H1 (cell line): ENCODE measurements at regions not wholly inside any gene's neighbourhood (a gene's known extent, or its start where the extent isn't known, plus 50 kb on each side); places are given as distances from the start of the nearest gene placed in this dataset.

Source experiments
- CTCF ChIA-PET: fragments of 300-600 bp; sonication (Branson Sonifier 250); formaldehyde crosslinking; loops from one replicate; lab custom pipeline; 2021; ENCODE audit not compliant: partially characterized antibody; lab: Charles Lee
- POLR2A ChIA-PET: fragments of 300-600 bp; sonication (Branson Sonifier 250); formaldehyde crosslinking; loops from one replicate; lab custom pipeline; 2021; ENCODE audit warnings: inconsistent platforms; ENCODE audit not compliant: partially characterized antibody; lab: Charles Lee
- DNase-seq, 2 experiments: peaks; one replicate each; pipeline versions ENCODE4 v3.0.0 to v3.0.0-alpha.2; 2010 to 2022; ENCODE audit warnings: low spot score in 2 of 2, low read depth in 1 of 2, mixed read lengths in 1 of 2
- FAIRE-seq: peaks from 2 replicates; lab custom pipeline; 2011; peaks lifted over from hg19 to GRCh38; lab: Jason Lieb, UNC
- H2AFZ ChIP-seq: 2 replicates; pipeline ENCODE4 v1.8.1; 2012; ENCODE audit warnings: low read length, inconsistent platforms
- H2AK5ac ChIP-seq: 2 replicates; pipeline ENCODE4 v1.6.1; 2013; ENCODE audit warnings: low read depth, low read length
- H2BK120ac ChIP-seq: replicated peaks from 2 replicates; pipeline ENCODE3; 2013; ENCODE audit warnings: low read depth, low read length, inconsistent platforms
- H2BK12ac ChIP-seq: 2 replicates; pipeline ENCODE4 v1.6.1; 2013; ENCODE audit warnings: low read depth, low read length
- H2BK15ac ChIP-seq: 2 replicates; pipeline ENCODE4 v1.6.1; 2013; ENCODE audit warnings: low read length
- H2BK20ac ChIP-seq: 2 replicates; pipeline ENCODE4 v1.6.1; 2013; ENCODE audit warnings: low read length
- H2BK5ac ChIP-seq: 2 replicates; pipeline ENCODE4 v1.6.1; 2013; ENCODE audit warnings: low read depth, low read length
- H3K14ac ChIP-seq: 2 replicates; pipeline ENCODE4 v1.6.1; 2013; ENCODE audit warnings: inconsistent platforms; ENCODE audit not compliant: insufficient read length
- H3K18ac ChIP-seq: 2 replicates; pipeline ENCODE4 v1.6.1; 2013; ENCODE audit warnings: low read length; ENCODE audit errors: extremely low read depth
- H3K23ac ChIP-seq: 2 replicates; pipeline ENCODE4 v1.6.1; 2013; ENCODE audit warnings: inconsistent platforms; ENCODE audit not compliant: insufficient read length
- H3K23me2 ChIP-seq: 2 replicates; pipeline ENCODE4 v1.6.1; 2013; ENCODE audit warnings: low read depth, low read length
- H3K27ac ChIP-seq: 2 replicates; pipeline ENCODE4 v1.6.1; 2011; ENCODE audit warnings: low read depth, low read length, inconsistent platforms
- H3K27me3 ChIP-seq, 4 experiments: replicated peaks in 1 of 4; 1 replicate in 1 of 4; 2 replicates in 3 of 4; pipeline versions ENCODE4 v1.6.1 to v1.8.1; 2011 to 2013; ENCODE audit warnings: low read length in 3 of 4, mild to moderate bottlenecking in 3 of 4, inconsistent platforms in 2 of 4, mixed read lengths in 2 of 4, moderate library complexity in 1 of 4; ENCODE audit not compliant: control insufficient read depth in 3 of 4, insufficient read depth in 3 of 4; ENCODE audit errors: extremely low read depth in 1 of 4
- H3K36me3 ChIP-seq, 4 experiments: 2 replicates each; pipeline versions ENCODE4 v1.6.1 to v1.8.1; 2011 to 2013; ENCODE audit warnings: mild to moderate bottlenecking in 4 of 4, low read length in 3 of 4, moderate library complexity in 2 of 4, control low read depth in 1 of 4, inconsistent platforms in 1 of 4; ENCODE audit not compliant: insufficient read depth in 4 of 4, control insufficient read depth in 2 of 4
- H3K4ac ChIP-seq: replicated peaks from 2 replicates; pipeline ENCODE3; 2013; ENCODE audit warnings: low read length, low read depth, mixed read lengths, inconsistent platforms; ENCODE audit not compliant: insufficient read length
- H3K4me1 ChIP-seq, 4 experiments: replicated peaks in 1 of 4; 1 replicate in 1 of 4; 2 replicates in 3 of 4; pipeline versions ENCODE4 v1.6.1 to v1.8.1; 2011 to 2013; ENCODE audit warnings: low read length in 3 of 4, inconsistent platforms in 2 of 4, mixed read lengths in 1 of 4; ENCODE audit not compliant: insufficient read depth in 4 of 4, control insufficient read depth in 3 of 4
- H3K4me2 ChIP-seq, 2 experiments: 2 replicates each; pipeline versions ENCODE4 v1.6.1 to v1.8.1; 2011 to 2013; ENCODE audit warnings: low read depth in 2 of 2, low read length in 2 of 2, control low read depth in 1 of 2, inconsistent platforms in 1 of 2, mild to moderate bottlenecking in 1 of 2; ENCODE audit not compliant: insufficient read depth in 1 of 2
- H3K4me3 ChIP-seq, 4 experiments: fragments of 200-600, 300-600 bp in 1 of 4; sonication (generic), shearing (Covaris generic), sonication (Bioruptor Twin) in 1 of 4; 2 replicates each; pipeline versions ENCODE4 v1.5.1 to v1.8.1; 2011 to 2016; ENCODE audit warnings: low read length in 4 of 4, low read depth in 3 of 4, control low read depth in 2 of 4, inconsistent platforms in 2 of 4, mild to moderate bottlenecking in 2 of 4, mixed read lengths in 1 of 4, moderate library complexity in 1 of 4; ENCODE audit not compliant: insufficient read depth in 2 of 4; ENCODE audit errors: extremely low read depth in 1 of 4
- H3K56ac ChIP-seq: replicated peaks from 2 replicates; pipeline ENCODE3; 2013; ENCODE audit warnings: low read depth, mild to moderate bottlenecking, mixed read lengths, low read length, inconsistent platforms; ENCODE audit not compliant: insufficient read length
- H3K79me1 ChIP-seq: 2 replicates; pipeline ENCODE4 v1.6.1; 2013; ENCODE audit warnings: low read depth, low read length, control low read depth
- H3K79me2 ChIP-seq, 2 experiments: 2 replicates each; pipeline versions ENCODE4 v1.6.1 to v1.8.1; 2012 to 2013; ENCODE audit warnings: low read length in 2 of 2, mild to moderate bottlenecking in 2 of 2, inconsistent platforms in 1 of 2; ENCODE audit not compliant: insufficient read depth in 2 of 2, control insufficient read depth in 1 of 2
- H3K9ac ChIP-seq, 4 experiments: replicated peaks in 1 of 4; 1 replicate in 1 of 4; 2 replicates in 3 of 4; pipeline versions ENCODE4 v1.6.1 to v1.8.1; 2011 to 2013; ENCODE audit warnings: low read depth in 3 of 4, low read length in 3 of 4, control low read depth in 2 of 4, mild to moderate bottlenecking in 2 of 4, moderate library complexity in 2 of 4, inconsistent platforms in 1 of 4; ENCODE audit errors: extremely low read depth in 1 of 4
- H3K9me3 ChIP-seq, 2 experiments: 2 replicates each; pipeline versions ENCODE4 v1.6.1 to v1.8.1; 2012 to 2013; ENCODE audit warnings: mild to moderate bottlenecking in 2 of 2, moderate library complexity in 2 of 2, control low read depth in 1 of 2, inconsistent platforms in 1 of 2, low read depth in 1 of 2, low read length in 1 of 2, mixed read lengths in 1 of 2; ENCODE audit not compliant: insufficient read depth in 2 of 2
- H4K20me1 ChIP-seq, 2 experiments: replicated peaks in 1 of 2; 2 replicates each; pipeline versions ENCODE3 to v1.8.1; 2011 to 2013; ENCODE audit warnings: inconsistent platforms in 2 of 2, low read length in 2 of 2, mild to moderate bottlenecking in 1 of 2; ENCODE audit not compliant: insufficient read depth in 2 of 2, control insufficient read depth in 1 of 2
- H4K5ac ChIP-seq: 2 replicates; pipeline ENCODE4 v1.6.1; 2013; ENCODE audit warnings: low read length, low read depth, mixed read lengths, inconsistent platforms; ENCODE audit not compliant: insufficient read length
- H4K8ac ChIP-seq: 2 replicates; pipeline ENCODE4 v1.8.0; 2013; ENCODE audit warnings: mild to moderate bottlenecking, moderate library complexity, low read length, inconsistent platforms; ENCODE audit not compliant: insufficient read depth; ENCODE audit errors: extremely low read depth
- H4K91ac ChIP-seq: replicated peaks from 2 replicates; pipeline ENCODE3; 2013; ENCODE audit warnings: low read length, mixed read lengths, inconsistent platforms; ENCODE audit not compliant: insufficient read length
- ASH2L ChIP-seq: fragments of 200-600, 300-600 bp; sonication (generic); IDR thresholded peaks from one replicate; pipeline ENCODE4 v1.7.1; 2017; ENCODE audit warnings: low read length
- CBX5 ChIP-seq: fragments of 300-800, 300-1000 bp; sonication (generic); IDR thresholded peaks from 2 replicates; pipeline ENCODE4 v1.7.1; 2016; ENCODE audit warnings: antibody characterized with exemption, low read length, low read depth

GRCh38 chr5:120083851-120084542 is 380.1 kb upstream of the PRR16 start:
- no peak for DNase-seq

More at GRCh38 chr5:120083851-120084542, 380.1 kb upstream of the PRR16 start:
- no peaks in the 10 kb centered on the region for H3K36me3 ChIP-seq
- no peak overlapping the region for H2BK12ac ChIP-seq
- no peaks in the 10 kb centered on the region for H4K20me1 ChIP-seq
- H3K4ac ChIP-seq, result no peak overlapping the region
- H4K5ac ChIP-seq, result no peak overlapping the region
- no peak overlapping the region for H2AK5ac ChIP-seq
- H3K79me1 ChIP-seq, result no peaks in the 10 kb centered on the region
- POLR2A ChIA-PET, result no interaction called here
- H3K27me3 ChIP-seq, result no peaks in the 10 kb centered on the region
- H3K23ac ChIP-seq, result no peak overlapping the region
- H3K56ac ChIP-seq, result no peak overlapping the region
- H3K79me2 ChIP-seq, result no peaks in the 10 kb centered on the region
- H2AFZ ChIP-seq, result no peak overlapping the region
- FAIRE-seq, result no peak
- no peak overlapping the region for H2BK15ac ChIP-seq
- H3K9me3 ChIP-seq, result no peaks in the 10 kb centered on the region
- H2BK120ac ChIP-seq, result no peak overlapping the region
- H3K27ac ChIP-seq, result no peak overlapping the region
- H3K4me1 ChIP-seq, result no peaks in the 10 kb centered on the region
- H2BK20ac ChIP-seq, result no peak overlapping the region
- no peak overlapping the region for H3K4me2 ChIP-seq
- no peak overlapping the region for H3K18ac ChIP-seq
- no peak overlapping the region for H3K9ac ChIP-seq
- no peaks in the 10 kb centered on the region for H3K23me2 ChIP-seq
- H4K91ac ChIP-seq, result no peak overlapping the region
- H4K8ac ChIP-seq, result no peak overlapping the region
- H2BK5ac ChIP-seq, result no peak overlapping the region
- no peak for TF ChIP-seq ASH2L
- no peak for TF ChIP-seq CBX5
- no peak overlapping the region for H3K4me3 ChIP-seq
- no peak overlapping the region for H3K14ac ChIP-seq
- CTCF ChIA-PET, result interaction anchor here (0.7 to 1.3 kb wide), 2 partner anchors 54 to 213 kb away, joined by 3 read pairs; no protein-coding TSS in a partner anchor
